Islet of Langerhans (tissue), 1 donor: ENCODE measurements at regions not wholly inside any gene's neighbourhood (a gene's known extent, or its start where the extent isn't known, plus 50 kb on each side); places are given as distances from the start of the nearest gene placed in this dataset.
"Not testable (repeated sequence)": the region's sequence is repeated elsewhere in the genome, so short reads cannot be mapped to it uniquely, and the experiment has no call there.

Source experiments
- FAIRE-seq: peaks from one replicate; lab custom pipeline; 2011; peaks lifted over from hg19 to GRCh38; lab: Jason Lieb, UNC

DNA sequence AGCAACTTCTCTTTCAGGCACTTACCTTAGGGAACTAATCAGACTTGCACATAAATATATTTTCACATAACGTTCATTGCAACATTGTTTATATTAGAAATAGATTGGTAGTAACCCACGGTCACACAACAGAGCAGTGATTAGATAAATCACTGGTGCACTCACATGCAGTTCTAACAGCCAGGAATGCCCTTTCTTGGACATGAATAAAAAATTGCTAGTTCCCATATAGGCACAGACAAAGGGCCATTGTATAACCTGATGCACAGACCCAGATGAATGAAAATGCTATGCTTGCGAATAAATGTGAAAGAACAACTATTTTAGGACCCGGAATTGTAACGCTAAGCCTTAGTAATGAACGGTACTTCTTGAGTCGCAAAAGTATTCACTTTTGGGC lies 63.9 kb downstream of the SPANXB1 start:
- not testable (repeated sequence) for FAIRE-seq

DNA sequence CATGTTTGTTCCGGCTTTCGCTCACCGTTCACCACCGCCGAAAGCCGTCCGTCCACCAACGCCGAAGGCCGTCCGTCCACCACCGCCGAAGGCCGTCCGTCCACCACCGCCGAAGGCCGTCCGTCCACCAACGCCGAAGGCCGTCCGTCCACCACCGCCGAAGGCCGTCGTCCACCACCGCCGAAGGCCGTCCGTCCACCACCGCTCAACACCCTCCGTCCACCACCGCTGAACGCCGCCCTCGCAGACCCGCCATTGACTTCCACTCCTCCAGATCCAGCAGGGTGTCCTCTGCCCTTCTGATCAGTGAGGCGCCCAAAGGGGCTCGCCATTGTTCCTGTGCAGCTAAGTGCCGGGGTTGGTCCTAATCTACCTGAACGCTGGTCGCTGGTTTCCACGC lies 81.7 kb downstream of the SPANXB1 start:
- not testable (repeated sequence) for FAIRE-seq

DNA sequence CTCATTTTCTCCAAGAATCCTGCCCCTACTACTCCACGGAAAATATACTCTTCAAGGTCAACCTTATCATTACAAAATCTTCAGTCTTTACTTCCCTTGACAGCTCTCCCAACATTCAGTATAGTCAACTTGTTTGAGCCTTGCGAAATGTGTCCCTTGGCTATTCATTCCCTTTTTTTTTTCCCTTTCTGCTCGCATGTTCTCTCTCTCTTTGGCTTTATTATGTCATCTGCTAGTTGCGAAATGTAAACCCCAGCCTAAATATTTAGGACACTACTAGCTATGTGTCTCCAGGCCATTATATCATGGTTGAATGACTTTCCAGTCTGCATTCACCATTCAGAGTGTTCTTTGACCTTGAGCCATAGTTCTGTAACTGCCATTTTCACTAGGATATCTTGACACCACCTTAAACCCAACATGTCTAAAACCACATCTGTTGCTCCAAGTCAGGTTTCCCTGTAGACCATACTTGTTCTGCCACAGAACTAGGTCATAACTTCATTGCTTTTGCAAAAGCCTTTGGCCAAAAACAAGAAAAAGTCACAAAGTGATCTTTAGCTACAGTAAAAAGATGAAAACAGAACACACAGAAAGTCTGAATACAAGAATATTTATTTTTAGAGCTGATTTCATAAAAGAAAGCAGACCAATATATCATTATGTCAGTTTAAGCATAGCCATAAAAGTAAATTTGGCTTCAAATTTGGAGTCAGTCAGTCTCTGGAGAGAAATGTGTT lies 73.0 kb downstream of the LDOC1 start:
- not testable (repeated sequence) for FAIRE-seq

DNA sequence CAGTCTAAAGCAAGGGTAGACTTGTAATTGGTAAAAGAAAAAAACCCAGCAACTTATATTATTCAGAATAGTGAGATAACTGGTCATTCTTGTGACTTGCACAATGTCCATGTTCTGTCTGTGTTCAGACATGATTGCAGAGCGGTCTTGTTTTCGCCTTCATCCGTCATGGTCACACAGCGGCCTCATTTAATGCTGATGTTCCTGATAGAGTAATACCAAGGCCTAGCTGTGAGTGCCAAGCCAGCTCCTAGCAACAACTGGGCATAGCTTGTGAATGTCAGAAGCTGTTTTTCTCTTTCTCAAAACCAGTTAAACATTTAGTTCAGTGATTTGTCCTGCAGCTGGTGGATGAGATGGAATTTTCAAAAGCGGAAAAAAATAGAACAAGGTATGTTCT lies 65.7 kb downstream of the LDOC1 start:
- FAIRE-seq: peak; percentile 93
